HEK293 (cell line): ENCODE measurements at regions not wholly inside any gene's neighbourhood (a gene's known extent, or its start where the extent isn't known, plus 50 kb on each side); places are given as distances from the start of the nearest gene placed in this dataset.

ENCODE experiments used
- BCL11A ChIP-seq: fragments of 450-650 bp; formaldehyde crosslinking; IDR thresholded peaks from 2 replicates; pipeline ENCODE4 v1.5.1; 2016; ENCODE audit warnings: low read depth, missing biosample characterization, missing genetic modification characterization
- BCL6B ChIP-seq: fragments of 450-650 bp; formaldehyde crosslinking; IDR thresholded peaks from 2 replicates; pipeline ENCODE4 v1.5.1; 2017; ENCODE audit warnings: missing biosample characterization, missing genetic modification characterization
- INSM2 ChIP-seq: fragments of 450-650 bp; formaldehyde crosslinking; IDR thresholded peaks from 2 replicates; pipeline ENCODE4 v1.5.1; 2016; ENCODE audit warnings: missing biosample characterization, missing genetic modification characterization
- KLF10 ChIP-seq: fragments of 450-650 bp; IDR thresholded peaks from 2 replicates; pipeline ENCODE4 v1.5.1; 2018; ENCODE audit warnings: missing biosample characterization, mild to moderate bottlenecking, missing genetic modification characterization
- KLF16 ChIP-seq: fragments of 450-650 bp; formaldehyde crosslinking; IDR thresholded peaks from 2 replicates; pipeline ENCODE4 v1.5.1; 2017; ENCODE audit warnings: missing biosample characterization, missing genetic modification characterization
- PATZ1 ChIP-seq: fragments of 450-650 bp; formaldehyde crosslinking; IDR thresholded peaks from 2 replicates; pipeline ENCODE4 v1.5.1; 2016; ENCODE audit warnings: missing biosample characterization, missing genetic modification characterization
- PRDM10 ChIP-seq: fragments of 450-650 bp; formaldehyde crosslinking; IDR thresholded peaks from 2 replicates; pipeline ENCODE4 v1.5.1; 2016; ENCODE audit warnings: missing biosample characterization, missing genetic modification characterization
- PRDM6 ChIP-seq: fragments of 450-650 bp; formaldehyde crosslinking; IDR thresholded peaks from 2 replicates; pipeline ENCODE4 v1.5.1; 2017; ENCODE audit warnings: missing biosample characterization, missing genetic modification characterization
- SALL2 ChIP-seq: fragments of 450-650 bp; formaldehyde crosslinking; IDR thresholded peaks from 2 replicates; pipeline ENCODE4 v1.5.0; 2017; ENCODE audit warnings: missing biosample characterization, mild to moderate bottlenecking, missing genetic modification characterization, borderline replicate concordance
- SCRT1 ChIP-seq: fragments of 450-650 bp; formaldehyde crosslinking; IDR thresholded peaks from 2 replicates; pipeline ENCODE4 v1.5.1; 2016; ENCODE audit warnings: missing biosample characterization, missing genetic modification characterization, borderline replicate concordance
- SP2 ChIP-seq: fragments of 450-650 bp; formaldehyde crosslinking; IDR thresholded peaks from 2 replicates; pipeline ENCODE4 v1.5.1; 2016; ENCODE audit warnings: missing biosample characterization, missing genetic modification characterization
- SP3 ChIP-seq: fragments of 450-650 bp; formaldehyde crosslinking; IDR thresholded peaks from 2 replicates; pipeline ENCODE4 v1.5.1; 2016; ENCODE audit warnings: missing biosample characterization, missing genetic modification characterization
- ZBTB1 ChIP-seq: fragments of 450-650 bp; formaldehyde crosslinking; IDR thresholded peaks from 2 replicates; pipeline ENCODE4 v1.5.1; 2016; ENCODE audit warnings: missing biosample characterization, missing genetic modification characterization
- ZBTB17 ChIP-seq: fragments of 450-650 bp; formaldehyde crosslinking; IDR thresholded peaks from 2 replicates; pipeline ENCODE4 v1.5.1; 2016; ENCODE audit warnings: missing biosample characterization, missing genetic modification characterization
- ZNF19 ChIP-seq: fragments of 450-650 bp; formaldehyde crosslinking; IDR thresholded peaks from 2 replicates; pipeline ENCODE4; 2016; ENCODE audit warnings: missing biosample characterization, missing genetic modification characterization, low read depth
- ZNF335 ChIP-seq: fragments of 450-650 bp; formaldehyde crosslinking; conservative IDR thresholded peaks from 2 replicates; pipeline ENCODE4 v1.5.1; 2016; ENCODE audit warnings: missing biosample characterization, missing genetic modification characterization
- ZNF354C ChIP-seq: fragments of 450-650 bp; formaldehyde crosslinking; IDR thresholded peaks from 2 replicates; pipeline ENCODE4 v1.5.1; 2016; ENCODE audit warnings: missing biosample characterization, missing genetic modification characterization, low read depth, borderline replicate concordance
- ZNF513 ChIP-seq: fragments of 450-650 bp; IDR thresholded peaks from 2 replicates; pipeline ENCODE4 v1.5.1; 2018; ENCODE audit warnings: missing biosample characterization, missing genetic modification characterization
- ZNF521 ChIP-seq: fragments of 450-650 bp; formaldehyde crosslinking; IDR thresholded peaks from 2 replicates; pipeline ENCODE4 v1.5.1; 2017; ENCODE audit warnings: missing biosample characterization, mild to moderate bottlenecking, missing genetic modification characterization
- ZNF692 ChIP-seq: fragments of 450-650 bp; formaldehyde crosslinking; IDR thresholded peaks from 2 replicates; pipeline ENCODE4 v1.5.1; 2016; ENCODE audit warnings: missing biosample characterization, missing genetic modification characterization
- ZNF837 ChIP-seq: fragments of 450-650 bp; formaldehyde crosslinking; IDR thresholded peaks from 2 replicates; pipeline ENCODE4 v1.5.1; 2016; ENCODE audit warnings: missing biosample characterization, missing genetic modification characterization
- ZSCAN16 ChIP-seq: fragments of 450-650 bp; formaldehyde crosslinking; IDR thresholded peaks from 2 replicates; pipeline ENCODE4 v1.5.1; 2016; ENCODE audit warnings: missing biosample characterization, missing genetic modification characterization
- ZSCAN4 ChIP-seq: fragments of 450-650 bp; formaldehyde crosslinking; IDR thresholded peaks from 2 replicates; pipeline ENCODE4 v1.5.1; 2017; ENCODE audit warnings: missing biosample characterization, missing genetic modification characterization
- ZXDB ChIP-seq: fragments of 450-650 bp; formaldehyde crosslinking; IDR thresholded peaks from 2 replicates; pipeline ENCODE4 v1.5.1; 2016; ENCODE audit warnings: missing biosample characterization, missing genetic modification characterization

- TF ChIP-seq INSM2 (tag by site-specific recombination) (peak; percentile 86; the same call in 1 of the 2 replicates), BCL11A (tag by site-specific recombination) (peak; percentile 87; the same call in 1 of the 2 replicates), ZNF692 (peak; percentile 92), ZNF521 (no peak), PRDM10 (tag by site-specific recombination) (peak; percentile 54), ZSCAN4 (peak; percentile 94), KLF10 (tag by site-specific recombination) (peak; percentile 72), PATZ1 (tag by site-specific recombination) (peak; percentile 64), SP3 (tag by site-specific recombination) (0 out of 2 replicates have a peak, but pooled peaks have one; percentile 21), SP2 (tag by site-specific recombination) (no peak), ZNF335 (tag by site-specific recombination) (peak; percentile 54), ZNF513 (tag by site-specific recombination) (0 out of 2 replicates have a peak, but pooled peaks have one; percentile 10), ZBTB17 (tag by site-specific recombination) (peak; percentile 51), PRDM6 (tag by site-specific recombination) (peak; percentile 97), SALL2 (tag by site-specific recombination) (peak; percentile 88), ZNF354C (tag by site-specific recombination) (no peak), BCL6B (tag by site-specific recombination) (peak; percentile 85), ZXDB (tag by site-specific recombination) (peak; percentile 94), ZNF837 (tag by site-specific recombination) (no peak), ZBTB1 (tag by site-specific recombination) (peak; percentile 77), SCRT1 (tag by site-specific recombination) (0 out of 2 replicates have a peak, but pooled peaks have one; percentile 40), ZSCAN16 (no peak), ZNF19 (tag by site-specific recombination) (peak; percentile 76; the same call in 1 of the 2 replicates), KLF16 (peak; percentile 76; the same call in 1 of the 2 replicates)
These were observed 215.7 kb downstream of the GAS1 start (continued) for GRCh38 chr9:86731511-86732063.
